22Rv1 (cell line): ENCODE measurements at regions not wholly inside any gene's neighbourhood (a gene's known extent, or its start where the extent isn't known, plus 50 kb on each side); places are given as distances from the start of the nearest gene placed in this dataset.

Source experiments
- CTCF ChIP-seq: fragments of 450-650 bp; IDR thresholded peaks from 2 replicates; pipeline ENCODE4 v1.5.1; 2017; ENCODE audit warnings: mild to moderate bottlenecking
- ZFX ChIP-seq: fragments of 450-650 bp; IDR thresholded peaks from 2 replicates; pipeline ENCODE4 v1.6.1; 2017; ENCODE audit warnings: antibody characterized with exemption, borderline replicate concordance

- no peak for TF ChIP-seq CTCF
- no peak for TF ChIP-seq ZFX
These were observed 542.1 kb upstream of the MAN1A1 start for GRCh38 chr6:119891644-119892043.
